ENCODE measurements at regions not wholly inside any gene's neighbourhood (a gene's known extent, or its start where the extent isn't known, plus 50 kb on each side); places are given as distances from the start of the nearest gene placed in this dataset.

- Histone ChIP-seq H3K27me3 (replicated peaks in 1 of 4; ENCODE audit: control extremely low read depth in 1 of 4, control insufficient read depth in 3 of 4, insufficient read depth in 4 of 4, low read length in 3 of 4) (no peaks in the 10 kb centered on the region), H3K36me3 (replicated peaks in 1 of 2; ENCODE audit: control extremely low read depth in 1 of 2, control insufficient read depth in 1 of 2, extremely low read depth in 1 of 2, insufficient read depth in 2 of 2, low read length in 1 of 2) (no peaks in the 10 kb centered on the region), H2AFZ (ENCODE audit: insufficient read depth, low read depth, low read length, poor library complexity, severe bottlenecking) (no peak overlapping the region), H3K4me2 (replicated peaks; ENCODE audit: low read depth, low read length, poor library complexity, severe bottlenecking) (no peak overlapping the region), H3K9me3 (ENCODE audit: control extremely low read depth in 1 of 3, control insufficient read depth in 2 of 3, insufficient read depth in 1 of 3, low read length in 2 of 3) (no peaks in the 10 kb centered on the region), H3K4me3 (ENCODE audit: control extremely low read depth in 1 of 5, extremely low read depth in 1 of 5, insufficient read depth in 1 of 5, low read depth in 2 of 5, low read length in 4 of 5) (no peak overlapping the region), H3K4me1 (ENCODE audit: control insufficient read depth in 2 of 2, insufficient read depth in 2 of 2, low read length in 2 of 2) (no peaks in the 10 kb centered on the region), H3K9ac (ENCODE audit: low read length) (no peak overlapping the region), H4K20me1 (ENCODE audit: control insufficient read depth, insufficient read depth, low read length, poor library complexity, severe bottlenecking) (no peaks in the 10 kb centered on the region), H3K27ac (ENCODE audit: low read length in 2 of 2) (no peak overlapping the region), H3K79me2 (ENCODE audit: control insufficient read depth, insufficient read depth, low read length) (no peaks in the 10 kb centered on the region)
- WGBS (ENCODE audit: insufficient coverage): no CpG with 5 or more reads among the region's 4 CpGs
- ChIA-PET POLR2A (no interaction called here), CTCF (no interaction called here)
- Mint-ChIP-seq H3K27ac (no peak overlapping the region), H3K4me3 (no peak overlapping the region), H3K4me1 (no peaks in the 10 kb centered on the region), H3K27me3 (no peaks in the 10 kb centered on the region), H3K9me3 (ENCODE audit: insufficient read depth) (no peaks in the 10 kb centered on the region)
- no peak for DNase-seq
- no peak for TF ChIP-seq CTCF (IDR thresholded peaks at IDR 0.05)
- no peak for TF ChIP-seq EZH2 (IDR thresholded peaks at IDR 0.05; ENCODE audit: borderline replicate concordance, insufficient read depth, low read depth, low read length, poor library complexity, severe bottlenecking)
- intact Hi-C loops (cut with micrococcal nuclease): no loop called here
- ATAC-seq (ENCODE audit: low read depth): no peak
Measured at GRCh38 chr1:106277786-106278185, 778.7 kb upstream of the PRMT6 start.

GRCh38 chr1:106278716-106279115 lies 777.8 kb upstream of the PRMT6 start:
- H3K4me2 ChIP-seq (replicated peaks; ENCODE audit: low read depth, low read length, poor library complexity, severe bottlenecking): no peak overlapping the region
- no peak overlapping the region for H2AFZ ChIP-seq (ENCODE audit: insufficient read depth, low read depth, low read length, poor library complexity, severe bottlenecking)
- H3K4me3 ChIP-seq (ENCODE audit: control extremely low read depth in 1 of 5, extremely low read depth in 1 of 5, insufficient read depth in 1 of 5, low read depth in 2 of 5, low read length in 4 of 5): no peak overlapping the region
- H3K4me1 ChIP-seq (ENCODE audit: control insufficient read depth in 2 of 2, insufficient read depth in 2 of 2, low read length in 2 of 2): no peaks in the 10 kb centered on the region
- H3K27ac ChIP-seq (ENCODE audit: low read length in 2 of 2): no peak overlapping the region
- no peaks in the 10 kb centered on the region for H3K36me3 ChIP-seq (replicated peaks in 1 of 2; ENCODE audit: control extremely low read depth in 1 of 2, control insufficient read depth in 1 of 2, extremely low read depth in 1 of 2, insufficient read depth in 2 of 2, low read length in 1 of 2)
- H3K27me3 ChIP-seq (replicated peaks in 1 of 4; ENCODE audit: control extremely low read depth in 1 of 4, control insufficient read depth in 3 of 4, insufficient read depth in 4 of 4, low read length in 3 of 4): no peaks in the 10 kb centered on the region
- Mint-ChIP-seq H3K27ac (no peak overlapping the region), H3K4me1 (no peaks in the 10 kb centered on the region), H3K4me3 (no peak overlapping the region), H3K9me3 (ENCODE audit: insufficient read depth) (no peaks in the 10 kb centered on the region), H3K27me3 (no peaks in the 10 kb centered on the region)
- H3K9me3 ChIP-seq (ENCODE audit: control extremely low read depth in 1 of 3, control insufficient read depth in 2 of 3, insufficient read depth in 1 of 3, low read length in 2 of 3): no peaks in the 10 kb centered on the region
- CTCF ChIA-PET: no interaction called here
- DNase-seq (no peak), ATAC-seq (ENCODE audit: low read depth) (no peak)
- no peaks in the 10 kb centered on the region for H4K20me1 ChIP-seq (ENCODE audit: control insufficient read depth, insufficient read depth, low read length, poor library complexity, severe bottlenecking)
- POLR2A ChIA-PET: no interaction called here
- intact Hi-C loops (cut with micrococcal nuclease): no loop called here
- no peak overlapping the region for H3K9ac ChIP-seq (ENCODE audit: low read length)
- no peaks in the 10 kb centered on the region for H3K79me2 ChIP-seq (ENCODE audit: control insufficient read depth, insufficient read depth, low read length)
- 86% methylated on average over 1 of the region's 2 CpGs for WGBS (ENCODE audit: insufficient coverage)
- TF ChIP-seq EZH2 (IDR thresholded peaks at IDR 0.05; ENCODE audit: borderline replicate concordance, insufficient read depth, low read depth, low read length, poor library complexity, severe bottlenecking) (no peak), CTCF (IDR thresholded peaks at IDR 0.05) (no peak)
